WTC11 (cell line): ENCODE measurements at regions not wholly inside any gene's neighbourhood (a gene's known extent, or its start where the extent isn't known, plus 50 kb on each side); places are given as distances from the start of the nearest gene placed in this dataset.

Experiments
- ATAC-seq: fragments of 200-7000 bp; cut with Tn5 transposase; 2 replicates; pipeline ENCODE4 v1.10.0; 2021; ENCODE audit warnings: mild to moderate bottlenecking, moderate library complexity
- CTCF ChIA-PET: fragments of 300-600 bp; sonication (Branson Sonifier 250); formaldehyde crosslinking; loops from one replicate; lab custom pipeline; 2021; ENCODE audit warnings: antibody characterized with exemption; lab: Charles Lee
- POLR2A ChIA-PET: fragments of 350-600 bp; sonication (Branson Sonifier 250); formaldehyde crosslinking; loops from one replicate; lab custom pipeline; 2021; ENCODE audit warnings: antibody characterized with exemption; lab: Charles Lee
- DNase-seq: peaks from one replicate; pipeline ENCODE4 v3.0.0; 2021; ENCODE audit warnings: low spot score
- H3K27ac Mint-ChIP-seq: 2 replicates; pipeline ENCODE4 v1.8.0; 2021; ENCODE audit warnings: mixed read lengths
- H3K27me3 Mint-ChIP-seq: 2 replicates; pipeline ENCODE4 v1.8.0; 2021; ENCODE audit warnings: low read depth, mild to moderate bottlenecking, moderate library complexity, mixed read lengths
- H3K36me3 Mint-ChIP-seq: 2 replicates; pipeline ENCODE4 v1.8.0; 2021; ENCODE audit warnings: mixed read lengths
- H3K4me1 Mint-ChIP-seq: 2 replicates; pipeline ENCODE4 v1.8.0; 2022; ENCODE audit warnings: mixed read lengths
- H3K4me3 Mint-ChIP-seq: 2 replicates; pipeline ENCODE4 v1.8.0; 2021; ENCODE audit warnings: mild to moderate bottlenecking, moderate library complexity, mixed read lengths
- H3K9me3 Mint-ChIP-seq: 2 replicates; pipeline ENCODE4 v1.8.0; 2021; ENCODE audit warnings: mixed read lengths
- CBFB ChIP-seq: sonication (generic); formaldehyde crosslinking; IDR thresholded peaks from 2 replicates; pipeline ENCODE4 v1.8.1; 2022; ENCODE audit warnings: mild to moderate bottlenecking, low read depth, missing genetic modification reagents
- CREB1 ChIP-seq: sonication (generic); formaldehyde crosslinking; IDR thresholded peaks from 2 replicates; pipeline ENCODE4 v1.8.0; 2023; ENCODE audit warnings: mild to moderate bottlenecking, missing genetic modification reagents
- CTCF ChIP-seq: fragments of 200-600 bp; IDR thresholded peaks from 2 replicates; pipeline ENCODE4 v1.8.0; 2022; ENCODE audit warnings: antibody characterized with exemption
- E2F4 ChIP-seq: sonication (generic); formaldehyde crosslinking; IDR thresholded peaks from 2 replicates; pipeline ENCODE4 v1.8.1; 2022; ENCODE audit warnings: low read depth, mild to moderate bottlenecking, moderate library complexity, missing genetic modification reagents, borderline replicate concordance
- E2F5 ChIP-seq: sonication (generic); formaldehyde crosslinking; IDR thresholded peaks from 2 replicates; pipeline ENCODE4 v1.8.1; 2022; ENCODE audit warnings: mild to moderate bottlenecking, moderate library complexity, missing genetic modification reagents
- EMX1 ChIP-seq: fragments of 250-450 bp; sonication (Bioruptor Pico); IDR thresholded peaks from 2 replicates; pipeline ENCODE4 v1.8.0; 2021; ENCODE audit warnings: mild to moderate bottlenecking
- ERG ChIP-seq: fragments of 250-450 bp; sonication (Bioruptor Pico); IDR thresholded peaks from 2 replicates; pipeline ENCODE4 v1.8.0; 2021; ENCODE audit warnings: mild to moderate bottlenecking
- FOXK1 ChIP-seq: sonication (generic); formaldehyde crosslinking; IDR thresholded peaks from 2 replicates; pipeline ENCODE4 v1.8.0; 2022; ENCODE audit warnings: mild to moderate bottlenecking, moderate library complexity, missing genetic modification reagents
- JAZF1 ChIP-seq: fragments of 250-450 bp; sonication (Bioruptor Pico); IDR thresholded peaks from 2 replicates; pipeline ENCODE4 v1.9.0; 2021; ENCODE audit warnings: moderate library complexity, mild to moderate bottlenecking, inconsistent platforms
- KAT7 ChIP-seq: sonication (generic); formaldehyde crosslinking; IDR thresholded peaks from 2 replicates; pipeline ENCODE4 v1.8.1; 2023; ENCODE audit warnings: missing genetic modification reagents, mild to moderate bottlenecking, borderline replicate concordance
- OVOL2 ChIP-seq: fragments of 250-450 bp; sonication (Bioruptor Pico); IDR thresholded peaks from 2 replicates; pipeline ENCODE4 v1.9.0; 2021; ENCODE audit warnings: mild to moderate bottlenecking, borderline replicate concordance
- RELA ChIP-seq: sonication (generic); formaldehyde crosslinking; IDR thresholded peaks from 2 replicates; pipeline ENCODE4 v1.8.1; 2022; ENCODE audit warnings: missing genetic modification reagents, mild to moderate bottlenecking, borderline replicate concordance
- SMAD3 ChIP-seq: sonication (generic); formaldehyde crosslinking; IDR thresholded peaks from 2 replicates; pipeline ENCODE4 v1.8.0; 2022; ENCODE audit warnings: missing genetic modification reagents, mild to moderate bottlenecking, borderline replicate concordance
- SMAD4 ChIP-seq: sonication (generic); formaldehyde crosslinking; IDR thresholded peaks from 2 replicates; pipeline ENCODE4 v1.8.0; 2022; ENCODE audit warnings: mild to moderate bottlenecking, missing genetic modification reagents
- STAT6 ChIP-seq: sonication (generic); formaldehyde crosslinking; conservative IDR thresholded peaks from 2 replicates; pipeline ENCODE4 v1.8.1; 2023; ENCODE audit warnings: mild to moderate bottlenecking, low read depth, missing genetic modification reagents, moderate library complexity
- TP53 ChIP-seq: sonication (generic); formaldehyde crosslinking; IDR thresholded peaks from 2 replicates; pipeline ENCODE4 v1.8.1; 2023; ENCODE audit warnings: mild to moderate bottlenecking, missing genetic modification reagents
- USF1 ChIP-seq: sonication (generic); formaldehyde crosslinking; IDR thresholded peaks from 2 replicates; pipeline ENCODE4 v1.8.0; 2022; ENCODE audit warnings: mild to moderate bottlenecking, missing genetic modification reagents
- ZMAT4 ChIP-seq: fragments of 250-450 bp; sonication (Bioruptor Pico); IDR thresholded peaks from 2 replicates; pipeline ENCODE4 v1.9.0; 2021; ENCODE audit warnings: mild to moderate bottlenecking
- ZNF121 ChIP-seq: sonication (generic); formaldehyde crosslinking; IDR thresholded peaks from 2 replicates; pipeline ENCODE4 v1.8.0; 2023; ENCODE audit warnings: missing genetic modification reagents
- ZNF219 ChIP-seq: sonication (generic); formaldehyde crosslinking; IDR thresholded peaks from 2 replicates; pipeline ENCODE4 v1.8.0; 2023; ENCODE audit warnings: missing genetic modification reagents, mild to moderate bottlenecking, borderline replicate concordance
- ZNF317 ChIP-seq: sonication (generic); formaldehyde crosslinking; IDR thresholded peaks from 2 replicates; pipeline ENCODE4 v1.8.1; 2023; ENCODE audit warnings: low read depth, mild to moderate bottlenecking, moderate library complexity, missing genetic modification reagents, borderline replicate concordance
- ZNF396 ChIP-seq: fragments of 250-450 bp; sonication (Bioruptor Pico); IDR thresholded peaks from 2 replicates; pipeline ENCODE4 v1.8.0; 2021; ENCODE audit warnings: mild to moderate bottlenecking, moderate library complexity, borderline replicate concordance

- no peak for DNase-seq
- ChIA-PET POLR2A (no interaction called here), CTCF (no interaction called here)
- peaks cover 6% of the 10 kb centered on the region for H3K9me3 Mint-ChIP-seq
- no peak for ATAC-seq
- no peak overlapping the region for H3K27ac Mint-ChIP-seq
- H3K4me1 Mint-ChIP-seq = no peaks in the 10 kb centered on the region
- peaks cover 4% of the 10 kb centered on the region; the same call in 1 of the 2 replicates for H3K36me3 Mint-ChIP-seq
- H3K4me3 Mint-ChIP-seq = no peak overlapping the region
- TF ChIP-seq ERG (CRISPR knock-in tag) (no peak), CBFB (no peak), CTCF (no peak), STAT6 (CRISPR knock-in tag) (no peak), SMAD4 (CRISPR knock-in tag) (no peak), USF1 (CRISPR knock-in tag) (no peak), TP53 (CRISPR knock-in tag) (no peak), ZNF219 (CRISPR knock-in tag) (no peak), E2F4 (CRISPR knock-in tag) (no peak)
- H3K27me3 Mint-ChIP-seq = peaks cover 2% of the 10 kb centered on the region; the same call in 1 of the 2 replicates
Measured at GRCh38 chr4:111666826-111667360, 478.4 kb upstream of the FAM241A start.

- ChIA-PET CTCF (interaction anchor here (0.6 kb wide), 1 partner anchor 343 kb away, joined by 3 read pairs; no protein-coding TSS in a partner anchor), POLR2A (no interaction called here)
- Mint-ChIP-seq H3K9me3 (no peaks in the 10 kb centered on the region), H3K4me3 (no peak overlapping the region), H3K4me1 (peaks cover 12% of the 10 kb centered on the region), H3K27ac (no peak overlapping the region), H3K27me3 (no peaks in the 10 kb centered on the region), H3K36me3 (no peaks in the 10 kb centered on the region)
- DNase-seq = no peak
- no peak for ATAC-seq
- TF ChIP-seq ERG (CRISPR knock-in tag) (no peak), SMAD3 (CRISPR knock-in tag) (no peak), ZNF317 (CRISPR knock-in tag) (no peak), RELA (CRISPR knock-in tag) (no peak), ZMAT4 (CRISPR knock-in tag) (no peak), STAT6 (CRISPR knock-in tag) (no peak), E2F5 (CRISPR knock-in tag) (no peak), CREB1 (CRISPR knock-in tag) (no peak), JAZF1 (CRISPR knock-in tag) (no peak), KAT7 (no peak), ZNF396 (CRISPR knock-in tag) (no peak), OVOL2 (CRISPR knock-in tag) (no peak), EMX1 (CRISPR knock-in tag) (no peak), ZNF121 (no peak), FOXK1 (no peak)
Measured at GRCh38 chr4:111671756-111672155, 473.5 kb upstream of the FAM241A start.
